Mesendoderm (in vitro differentiated cells): ENCODE measurements at regions not wholly inside any gene's neighbourhood (a gene's known extent, or its start where the extent isn't known, plus 50 kb on each side); places are given as distances from the start of the nearest gene placed in this dataset.
A peak's percentile ranks its signal among the peaks of the same experiment; 100 is the strongest.

Source experiments
- DNase-seq: peaks from one replicate; pipeline ENCODE4 v3.0.0; 2013
- H2AK5ac ChIP-seq: 2 replicates; pipeline ENCODE4 v1.6.1; 2013; ENCODE audit warnings: low read length, inconsistent platforms
- H2BK120ac ChIP-seq: 2 replicates; pipeline ENCODE4 v1.6.1; 2013; ENCODE audit warnings: low read depth, mild to moderate bottlenecking, low read length, moderate library complexity, mixed read lengths
- H2BK15ac ChIP-seq: replicated peaks from 2 replicates; pipeline ENCODE4 v1.6.1; 2013; ENCODE audit warnings: low read depth, mild to moderate bottlenecking, moderate library complexity
- H2BK5ac ChIP-seq: 2 replicates; pipeline ENCODE4 v1.6.1; 2013; ENCODE audit warnings: low read length, inconsistent platforms
- H3K18ac ChIP-seq: 2 replicates; pipeline ENCODE4 v1.6.1; 2013; ENCODE audit warnings: mild to moderate bottlenecking, low read length, mixed read lengths
- H3K23ac ChIP-seq: one replicate; pipeline ENCODE4 v1.6.1; 2013; ENCODE audit warnings: low read length
- H3K27ac ChIP-seq: 2 replicates; pipeline ENCODE4 v1.5.1; 2013; ENCODE audit warnings: low read depth, mild to moderate bottlenecking, inconsistent platforms, low read length, moderate library complexity
- H3K27me3 ChIP-seq: 2 replicates; pipeline ENCODE4 v1.6.1; 2013; ENCODE audit warnings: low read length, control low read depth, mild to moderate bottlenecking, inconsistent platforms; ENCODE audit not compliant: insufficient read depth, poor library complexity
- H3K36me3 ChIP-seq: 2 replicates; pipeline ENCODE4 v1.6.1; 2013; ENCODE audit warnings: low read length, inconsistent platforms; ENCODE audit not compliant: control insufficient read depth, insufficient read depth
- H3K4ac ChIP-seq: one replicate; pipeline ENCODE4 v1.6.1; 2013; ENCODE audit warnings: low read depth, mild to moderate bottlenecking, low read length, moderate library complexity
- H3K4me1 ChIP-seq: 2 replicates; pipeline ENCODE4 v1.6.1; 2013; ENCODE audit warnings: low read depth, low read length, inconsistent platforms; ENCODE audit not compliant: control insufficient read depth
- H3K4me2 ChIP-seq: 2 replicates; pipeline ENCODE4 v1.6.1; 2013; ENCODE audit warnings: low read length
- H3K4me3 ChIP-seq: 2 replicates; pipeline ENCODE4 v1.5.1; 2013; ENCODE audit warnings: mild to moderate bottlenecking, low read length
- H3K56ac ChIP-seq: one replicate; pipeline ENCODE4 v1.6.1; 2013; ENCODE audit warnings: low read length
- H3K79me1 ChIP-seq: 2 replicates; pipeline ENCODE4 v1.6.1; 2013; ENCODE audit warnings: low read length, inconsistent platforms
- H3K79me2 ChIP-seq: 2 replicates; pipeline ENCODE4 v1.6.1; 2013; ENCODE audit warnings: mild to moderate bottlenecking, low read length; ENCODE audit not compliant: control insufficient read depth, insufficient read depth
- H3K9ac ChIP-seq: 2 replicates; pipeline ENCODE4 v1.6.1; 2013; ENCODE audit warnings: low read length, inconsistent platforms
- H4K5ac ChIP-seq: one replicate; pipeline ENCODE4 v1.6.1; 2013; ENCODE audit warnings: low read length
- H4K8ac ChIP-seq: one replicate; pipeline ENCODE4 v1.6.1; 2013; ENCODE audit warnings: low read depth, mild to moderate bottlenecking, control low read depth, low read length, moderate library complexity
- WGBS: extraction: QIAGEN DNeasy Blood & Tissue Kit; methylation state at CpG from one replicate; pipeline ENCODE4 v1.1.7; 2013; ENCODE audit warnings: low lambda C conversion rate, missing lambda C conversion rate; ENCODE audit not compliant: insufficient coverage; ENCODE audit errors: extremely low coverage; 5-methylcytosine and 5-hydroxymethylcytosine counted together

DNA sequence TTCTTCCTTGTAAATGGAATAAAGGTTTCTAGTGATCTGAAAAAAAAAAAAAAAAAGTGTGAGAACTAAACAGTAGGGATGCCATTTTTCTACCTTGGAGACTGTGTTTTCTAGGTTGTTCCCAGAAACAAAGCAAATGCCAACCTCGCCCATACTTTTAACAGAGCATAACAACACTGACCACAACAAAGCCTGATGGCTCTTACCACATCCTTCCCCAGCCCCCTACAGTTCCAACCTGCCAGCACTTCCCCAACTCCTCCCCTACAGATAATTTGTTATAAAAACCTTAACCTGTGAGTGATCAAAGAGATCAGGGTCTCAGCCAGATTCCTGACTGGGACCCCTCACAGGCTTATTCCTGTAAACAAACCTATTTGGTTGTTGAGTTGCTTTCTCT, 940.0 kb downstream of the SH3BGRL start:
- H3K36me3 ChIP-seq = no peaks in the 10 kb centered on the region
- no peak overlapping the region for H3K4me3 ChIP-seq
- H2AK5ac ChIP-seq = no peak overlapping the region
- no CpG with 5 or more reads among the region's 1 CpG for WGBS
- no peak overlapping the region for H3K27ac ChIP-seq
- H2BK5ac ChIP-seq = no peak overlapping the region
- no peak overlapping the region for H3K18ac ChIP-seq
- no peaks in the 10 kb centered on the region for H3K79me2 ChIP-seq
- H3K23ac ChIP-seq = no peak overlapping the region
- no peak overlapping the region for H2BK120ac ChIP-seq
- no peak overlapping the region for H3K4me2 ChIP-seq
- no peak overlapping the region for H3K56ac ChIP-seq
- H4K5ac ChIP-seq = no peak overlapping the region
- H3K4ac ChIP-seq = no peak overlapping the region
- DNase-seq = no peak
- H3K4me1 ChIP-seq = no peaks in the 10 kb centered on the region
- no peaks in the 10 kb centered on the region for H3K27me3 ChIP-seq
- H3K79me1 ChIP-seq = no peaks in the 10 kb centered on the region
- H2BK15ac ChIP-seq = no peak overlapping the region
- no peak overlapping the region for H4K8ac ChIP-seq
- no peak overlapping the region for H3K9ac ChIP-seq

DNA sequence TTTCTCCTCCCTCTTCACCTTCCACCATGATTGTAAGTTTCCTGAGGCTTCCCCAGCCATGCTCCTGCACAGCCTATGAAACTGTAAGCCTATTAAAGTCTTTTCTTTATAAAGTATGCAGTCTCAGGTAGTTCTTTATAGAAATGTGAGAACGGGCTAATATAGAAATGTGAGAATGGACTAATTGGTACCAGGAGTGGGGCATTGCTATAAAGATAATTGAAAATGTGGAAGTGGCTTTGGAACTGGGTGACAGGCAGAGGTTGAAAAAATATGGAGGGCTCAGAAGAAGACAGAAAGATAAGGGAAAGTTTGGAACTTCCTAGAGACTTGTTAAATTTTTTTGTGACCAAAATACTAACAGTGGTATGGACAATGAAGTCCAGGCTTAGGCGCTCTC, 959.3 kb downstream of the SH3BGRL start:
- Histone ChIP-seq H3K4me1 (no peaks in the 10 kb centered on the region), H3K4me2 (no peak overlapping the region), H3K4ac (no peak overlapping the region), H3K27ac (no peak overlapping the region), H3K4me3 (no peak overlapping the region), H2BK15ac (no peak overlapping the region), H2BK5ac (no peak overlapping the region), H4K8ac (no peak overlapping the region), H4K5ac (no peak overlapping the region), H2BK120ac (no peak overlapping the region), H3K56ac (no peak overlapping the region), H2AK5ac (no peak overlapping the region), H3K23ac (no peak overlapping the region), H3K79me2 (no peaks in the 10 kb centered on the region), H3K36me3 (no peaks in the 10 kb centered on the region), H3K79me1 (no peaks in the 10 kb centered on the region), H3K9ac (no peak overlapping the region), H3K18ac (no peak overlapping the region), H3K27me3 (no peaks in the 10 kb centered on the region)
- no peak for DNase-seq
- WGBS = no CpG with 5 or more reads among the region's 2 CpGs

DNA sequence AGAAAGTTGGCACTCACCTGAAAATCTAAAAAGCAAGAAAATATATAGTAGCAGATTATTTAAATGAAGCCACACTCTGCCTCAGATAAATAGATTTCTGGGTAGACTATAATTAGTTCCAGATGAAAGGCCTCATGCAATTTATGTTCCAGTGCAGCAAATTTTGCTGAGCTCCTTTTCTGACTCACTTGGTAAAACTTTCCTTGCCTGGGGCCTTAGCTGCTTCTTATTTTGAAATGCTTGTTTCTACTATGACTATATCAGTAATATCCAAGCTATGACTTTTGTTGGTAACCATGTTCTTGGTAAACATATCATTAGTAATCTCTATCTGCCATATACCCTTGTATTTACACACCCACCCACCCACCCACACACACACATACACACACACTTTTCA, 961.8 kb downstream of the SH3BGRL start:
- H3K27ac ChIP-seq = no peak overlapping the region
- no peaks in the 10 kb centered on the region for H3K79me1 ChIP-seq
- no peak overlapping the region for H3K4me3 ChIP-seq
- no peak overlapping the region for H2BK5ac ChIP-seq
- H2BK15ac ChIP-seq = no peak overlapping the region
- no peak overlapping the region for H2BK120ac ChIP-seq
- H3K56ac ChIP-seq = no peak overlapping the region
- H3K4me1 ChIP-seq = no peaks in the 10 kb centered on the region
- no peak overlapping the region for H2AK5ac ChIP-seq
- no peak overlapping the region for H3K4ac ChIP-seq
- H3K23ac ChIP-seq = no peak overlapping the region
- H3K4me2 ChIP-seq = no peak overlapping the region
- no peaks in the 10 kb centered on the region for H3K27me3 ChIP-seq
- H3K36me3 ChIP-seq = no peaks in the 10 kb centered on the region
- H3K79me2 ChIP-seq = no peaks in the 10 kb centered on the region
- H4K5ac ChIP-seq = no peak overlapping the region
- no peak overlapping the region for H4K8ac ChIP-seq
- no peak for DNase-seq
- no peak overlapping the region for H3K18ac ChIP-seq
- no peak overlapping the region for H3K9ac ChIP-seq

DNA sequence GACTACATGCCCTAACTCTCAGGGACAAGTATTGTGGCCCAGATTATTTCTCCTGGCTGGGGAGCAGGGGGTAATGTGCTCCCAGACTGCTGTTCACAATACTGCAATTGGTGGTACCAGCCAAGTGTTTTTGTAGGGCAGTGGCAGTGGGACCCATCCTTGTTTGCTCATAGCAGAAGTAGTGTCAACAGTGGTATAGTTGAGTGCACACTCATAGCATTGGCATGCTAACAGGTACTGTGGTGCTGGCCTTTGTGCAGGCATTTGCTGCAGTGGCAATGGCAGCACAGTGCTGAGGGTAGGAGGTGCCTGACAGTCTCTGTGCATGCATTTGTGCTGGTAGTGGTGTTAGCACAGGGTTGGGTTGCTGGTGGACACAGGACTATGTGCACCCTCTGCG, 995.0 kb downstream of the SH3BGRL start:
- H2BK15ac ChIP-seq = no peak overlapping the region
- H3K4me2 ChIP-seq = no peak overlapping the region
- H4K8ac ChIP-seq = no peak overlapping the region
- H3K27me3 ChIP-seq = no peaks in the 10 kb centered on the region
- H3K4me3 ChIP-seq = no peak overlapping the region
- H3K36me3 ChIP-seq = no peaks in the 10 kb centered on the region
- no peak overlapping the region for H3K56ac ChIP-seq
- DNase-seq = peak; percentile 0
- H3K18ac ChIP-seq = no peak overlapping the region
- no peak overlapping the region for H3K27ac ChIP-seq
- no peak overlapping the region for H4K5ac ChIP-seq
- no peak overlapping the region for H2BK120ac ChIP-seq
- H3K9ac ChIP-seq = no peak overlapping the region
- H2AK5ac ChIP-seq = no peak overlapping the region
- no CpG with 5 or more reads among the region's 1 CpG for WGBS
- H3K79me2 ChIP-seq = no peaks in the 10 kb centered on the region
- no peaks in the 10 kb centered on the region for H3K4me1 ChIP-seq
- no peak overlapping the region for H3K4ac ChIP-seq
- no peak overlapping the region for H3K23ac ChIP-seq
- no peaks in the 10 kb centered on the region for H3K79me1 ChIP-seq
- no peak overlapping the region for H2BK5ac ChIP-seq

DNA sequence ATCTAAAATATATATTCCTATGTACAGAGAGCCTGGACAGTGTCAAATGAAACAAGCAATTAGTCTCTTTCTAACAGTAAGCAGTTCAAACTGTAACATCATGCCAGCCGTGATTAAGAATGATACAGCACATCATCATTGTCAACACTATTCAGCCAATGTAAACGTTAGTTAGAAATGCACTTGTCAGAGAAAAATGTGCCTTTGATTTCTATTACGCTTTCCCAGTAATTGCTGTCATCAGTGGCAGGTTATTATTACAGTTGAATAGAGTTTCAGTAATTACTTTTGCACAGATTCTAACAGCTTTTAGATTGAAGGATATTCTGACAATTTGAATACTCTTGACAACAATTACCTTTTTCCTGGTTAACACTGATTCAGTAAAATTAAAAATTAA, 1007.1 kb downstream of the SH3BGRL start:
- Histone ChIP-seq H3K4me3 (no peak overlapping the region), H3K56ac (no peak overlapping the region), H3K4ac (no peak overlapping the region), H3K23ac (no peak overlapping the region), H3K79me2 (no peaks in the 10 kb centered on the region), H3K79me1 (no peaks in the 10 kb centered on the region), H2BK5ac (no peak overlapping the region), H2BK120ac (no peak overlapping the region), H3K27ac (no peak overlapping the region), H3K36me3 (no peaks in the 10 kb centered on the region), H3K27me3 (no peaks in the 10 kb centered on the region), H4K8ac (no peak overlapping the region), H3K18ac (no peak overlapping the region), H3K4me1 (no peaks in the 10 kb centered on the region), H3K9ac (no peak overlapping the region), H4K5ac (no peak overlapping the region), H2BK15ac (no peak overlapping the region), H3K4me2 (no peak overlapping the region), H2AK5ac (no peak overlapping the region)
- no peak for DNase-seq
- no CpG with 5 or more reads among the region's 3 CpGs for WGBS

DNA sequence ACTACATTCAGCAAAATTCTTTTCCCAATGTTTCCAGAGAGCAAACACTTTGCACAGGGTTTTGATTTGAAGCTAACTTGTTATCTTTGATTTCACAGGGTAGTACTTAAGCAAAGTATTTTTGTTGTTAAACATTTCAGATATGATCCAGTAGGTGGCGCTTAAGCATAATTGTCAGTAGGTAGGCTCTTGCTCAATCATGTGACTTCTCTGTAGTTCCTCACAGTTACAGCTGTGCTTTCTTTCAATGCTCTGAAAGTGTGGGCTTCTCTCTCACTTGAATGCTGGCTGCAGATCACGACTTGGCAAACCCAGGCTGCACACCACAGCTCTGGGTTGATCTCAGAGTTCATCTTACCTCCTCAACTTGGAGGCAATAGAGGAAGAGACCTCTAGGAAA, 1016.5 kb downstream of the SH3BGRL start:
- Histone ChIP-seq H3K36me3 (no peaks in the 10 kb centered on the region), H3K27me3 (no peaks in the 10 kb centered on the region), H4K5ac (no peak overlapping the region), H3K9ac (no peak overlapping the region), H3K4ac (no peak overlapping the region), H3K56ac (no peak overlapping the region), H3K27ac (no peak overlapping the region), H3K4me3 (no peak overlapping the region), H3K4me2 (no peak overlapping the region), H3K79me2 (no peaks in the 10 kb centered on the region), H3K23ac (no peak overlapping the region), H4K8ac (no peak overlapping the region), H2BK15ac (no peak overlapping the region), H2AK5ac (no peak overlapping the region), H2BK120ac (no peak overlapping the region), H2BK5ac (no peak overlapping the region), H3K4me1 (no peaks in the 10 kb centered on the region), H3K18ac (no peak overlapping the region), H3K79me1 (no peaks in the 10 kb centered on the region)
- DNase-seq = peak; percentile 74
- WGBS = no CpG with 5 or more reads among the region's 2 CpGs
